Lung microvascular endothelial cell (primary cell): ENCODE measurements at regions not wholly inside any gene's neighbourhood (a gene's known extent, or its start where the extent isn't known, plus 50 kb on each side); places are given as distances from the start of the nearest gene placed in this dataset.

ENCODE experiments used
- DNase-seq, 2 donors: peaks; one replicate each; pipeline versions ENCODE4 v3.0.0 to v3.0.0-alpha.2; 2010; ENCODE audit warnings: low read depth in 2 of 2

GRCh38 chr9:23160952-23161469 is 665.0 kb downstream of the ELAVL2 start:
- DNase-seq = no peak

DNA sequence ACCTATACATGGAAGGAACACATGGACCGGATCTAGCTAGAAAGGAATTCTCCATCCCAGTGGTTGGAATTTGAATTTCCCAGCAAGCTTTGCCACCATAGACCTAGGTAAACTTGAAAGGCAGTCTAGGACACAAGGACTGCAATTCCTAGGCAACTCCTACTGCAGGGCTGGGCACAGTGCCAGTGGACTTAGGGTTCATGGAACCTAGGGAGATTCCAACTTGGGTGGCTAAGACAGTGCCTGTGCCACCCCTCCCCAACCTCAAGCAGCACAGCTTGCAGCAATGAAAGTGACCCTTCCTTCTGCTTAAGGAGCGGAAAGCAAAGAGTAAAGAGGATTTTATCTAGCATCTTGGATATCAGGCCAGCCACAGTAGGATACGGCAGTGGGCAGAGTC is 663.3 kb downstream of the ELAVL2 start:
- no peak for DNase-seq

- DNase-seq = no peak
Observed at GRCh38 chr9:23171479-23171878, 654.6 kb downstream of the ELAVL2 start.

- DNase-seq = no peak
Observed at GRCh38 chr9:23172206-23172605, 653.8 kb downstream of the ELAVL2 start.

- DNase-seq = no peak
Observed at GRCh38 chr9:23172979-23173637, 652.9 kb downstream of the ELAVL2 start.

DNA sequence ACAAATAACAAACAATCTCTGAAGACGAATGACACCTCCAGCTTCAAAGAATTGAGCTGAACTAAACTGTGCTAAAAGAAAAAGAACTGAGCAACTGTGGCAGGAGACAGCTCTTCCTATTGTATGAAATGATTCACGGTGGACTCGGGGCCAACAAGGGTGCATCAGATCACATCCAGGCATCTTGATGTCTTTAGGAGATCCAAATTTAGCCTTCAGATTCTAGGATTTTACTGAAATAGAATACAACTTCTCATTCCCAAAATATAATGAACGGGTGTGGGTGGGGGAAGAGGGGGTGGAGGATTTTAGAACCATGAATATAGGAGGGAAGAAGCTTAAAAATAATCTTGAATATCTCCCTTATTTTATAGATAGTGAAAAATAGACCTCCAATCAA is 631.8 kb downstream of the ELAVL2 start:
- DNase-seq = no peak

DNA sequence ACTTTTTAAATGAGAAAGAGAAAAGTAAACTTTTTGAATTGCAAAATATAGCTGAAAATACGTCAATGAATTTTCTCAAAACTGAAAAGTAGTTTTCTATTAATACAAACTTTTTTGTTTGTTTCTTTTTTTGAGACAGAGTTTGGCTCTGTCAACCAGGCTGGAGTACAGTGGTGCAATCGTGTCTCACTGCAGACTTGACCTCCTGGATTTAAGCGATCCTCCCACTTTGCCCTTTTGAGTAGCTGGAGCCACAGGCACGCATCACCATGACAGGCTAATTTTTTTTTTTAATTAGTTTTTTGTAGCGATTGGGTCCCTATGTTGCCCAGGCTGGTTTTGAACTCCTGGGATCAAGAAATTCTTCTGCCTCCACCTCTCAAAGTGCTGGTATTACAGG is 610.4 kb downstream of the ELAVL2 start:
- no peak for DNase-seq

DNA sequence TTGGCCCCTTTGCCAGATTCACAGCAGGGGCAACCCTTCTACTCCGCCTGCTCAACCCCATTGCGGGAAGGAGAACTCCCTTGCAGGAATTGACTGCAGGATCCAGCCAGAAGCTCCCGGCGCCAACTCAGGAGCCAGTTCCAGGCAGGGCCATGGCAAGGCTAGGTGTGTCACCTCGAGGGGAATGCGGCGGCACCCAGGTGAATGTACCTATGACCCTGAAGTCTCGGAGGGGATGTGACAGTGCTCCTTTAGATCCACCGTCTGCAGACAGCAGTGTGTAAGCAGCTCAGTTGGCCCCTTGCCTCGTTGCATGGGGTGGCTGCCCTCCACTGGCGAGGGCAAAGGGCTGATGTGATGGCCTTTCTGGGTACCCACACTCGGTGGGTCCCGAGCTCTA is 606.6 kb downstream of the ELAVL2 start:
- DNase-seq = no peak

- no peak for DNase-seq
Observed at GRCh38 chr9:23220171-23220570, 605.9 kb downstream of the ELAVL2 start.

GRCh38 chr9:23220957-23221356 is 605.1 kb downstream of the ELAVL2 start:
- no peak for DNase-seq

DNA sequence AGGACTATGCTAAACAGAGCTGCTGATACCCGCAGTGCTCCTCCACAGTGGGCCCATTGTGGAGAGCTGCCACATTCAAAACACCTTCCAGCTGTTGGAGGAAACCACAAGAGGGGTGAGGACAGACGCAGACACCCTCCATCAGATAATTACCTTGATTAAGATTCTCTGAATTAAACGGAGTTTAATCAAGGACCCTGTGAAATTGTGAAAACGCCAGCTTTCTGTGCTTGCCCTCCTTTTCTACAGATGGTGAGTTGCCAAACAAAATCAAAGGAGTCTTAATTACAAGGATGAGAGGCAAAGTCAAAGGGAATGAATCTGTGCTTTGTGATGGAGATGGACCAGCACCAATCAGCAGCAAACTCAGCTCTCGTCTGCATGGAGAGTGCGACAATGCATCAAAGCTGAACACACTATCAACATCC is 596.1 kb downstream of the ELAVL2 start:
- no peak for DNase-seq

GRCh38 chr9:23232831-23233230 is 593.2 kb downstream of the ELAVL2 start:
- no peak for DNase-seq

DNA sequence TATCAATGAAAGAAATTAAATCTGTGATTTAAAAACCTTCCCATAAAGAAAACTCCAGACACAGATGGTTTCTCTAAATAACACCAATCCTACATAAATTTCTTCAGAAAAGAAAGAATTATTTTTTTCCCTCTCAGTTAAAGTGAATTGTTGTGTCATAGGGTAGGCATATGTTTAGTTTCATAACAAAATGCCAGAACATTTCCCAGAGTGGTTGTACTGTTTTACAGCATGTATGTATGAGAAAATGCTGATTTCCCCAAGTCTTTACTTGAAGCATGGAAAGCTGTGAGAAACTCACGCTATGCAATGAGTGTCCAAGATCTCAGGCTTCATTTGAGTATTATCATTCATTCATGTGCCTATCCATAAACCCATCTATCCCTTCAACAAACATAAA is 582.5 kb downstream of the ELAVL2 start:
- DNase-seq = no peak

GRCh38 chr9:23245067-23245466 is 581.0 kb downstream of the ELAVL2 start:
- DNase-seq = no peak

GRCh38 chr9:23254404-23255184 is 571.4 kb downstream of the ELAVL2 start:
- no peak for DNase-seq

DNA sequence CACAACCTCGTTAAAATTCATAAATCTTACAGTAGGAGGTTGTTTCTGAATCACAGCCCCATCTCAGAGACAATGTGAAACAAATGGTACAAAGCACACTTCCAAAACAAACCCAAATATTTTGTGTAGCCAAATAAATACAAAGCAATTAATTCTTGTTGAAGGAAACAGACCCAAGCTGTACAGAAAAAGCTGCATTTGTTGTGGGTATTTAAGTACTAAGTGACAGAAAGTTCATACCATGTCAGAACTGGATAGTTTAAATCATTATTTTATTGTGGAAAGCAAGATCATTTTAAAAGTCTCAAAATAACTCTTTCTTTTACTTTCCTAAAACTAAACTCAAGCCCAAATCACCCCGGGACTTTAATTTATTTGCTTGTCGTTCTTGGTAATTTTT is 570.7 kb downstream of the ELAVL2 start:
- DNase-seq = no peak

GRCh38 chr9:23258569-23258968 is 567.5 kb downstream of the ELAVL2 start:
- DNase-seq = no peak

DNA sequence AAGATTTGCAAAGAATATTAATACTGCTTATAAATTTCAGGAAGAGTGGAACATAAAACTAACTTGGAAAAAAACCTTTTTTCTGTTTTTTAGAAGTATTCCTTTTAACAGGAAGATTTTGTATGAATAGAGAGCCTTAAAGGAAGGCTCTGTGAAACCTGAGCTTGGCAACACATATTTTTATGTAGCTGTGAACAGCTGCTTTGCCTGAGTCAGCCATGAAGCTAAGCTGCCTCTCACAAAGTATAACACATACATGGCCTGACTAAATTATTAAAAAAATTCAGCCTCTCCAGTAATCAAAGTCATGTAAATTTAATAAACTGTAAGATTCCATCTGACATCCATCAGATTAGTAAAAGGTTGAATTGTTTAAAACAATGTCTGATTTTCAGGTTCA is 547.5 kb downstream of the ELAVL2 start:
- DNase-seq = no peak

GRCh38 chr9:23287390-23287789 is 538.6 kb downstream of the ELAVL2 start:
- DNase-seq = no peak

DNA sequence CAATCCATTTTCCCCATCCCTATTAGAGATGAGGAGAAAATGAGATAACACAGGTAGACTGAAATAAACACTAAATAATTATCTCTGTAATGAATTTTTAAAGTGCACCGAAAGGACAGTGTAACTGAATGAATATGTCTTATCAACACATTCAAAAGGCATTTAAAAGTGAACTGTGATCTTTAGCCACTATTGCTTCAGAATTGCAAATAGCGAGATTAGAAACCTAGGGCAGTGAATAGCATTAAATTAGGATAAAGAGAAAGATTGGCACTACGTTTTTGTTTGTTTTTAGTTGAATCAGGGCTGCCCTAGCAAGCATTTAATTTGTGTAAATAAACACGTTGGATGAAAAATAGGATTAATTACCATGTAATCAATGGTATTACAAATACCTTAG is 537.5 kb downstream of the ELAVL2 start:
- DNase-seq = no peak

DNA sequence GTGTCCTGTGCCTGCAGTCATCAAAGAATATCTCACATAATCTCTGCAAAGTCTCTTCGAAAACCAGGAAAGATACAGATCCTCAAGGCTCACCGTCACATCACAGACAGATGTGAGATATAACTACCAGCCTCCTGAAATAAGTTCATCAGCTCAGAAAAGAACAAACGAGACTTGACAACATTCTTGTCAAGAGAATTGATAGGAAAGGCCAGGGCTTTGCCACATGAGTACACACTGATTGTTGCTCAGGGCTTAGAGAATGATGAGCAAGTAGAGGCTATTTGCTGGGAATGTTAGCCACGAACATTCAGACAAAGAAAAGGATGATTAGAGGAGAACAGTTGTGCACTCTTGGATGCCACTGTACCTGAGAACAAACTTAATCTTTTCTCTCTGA is 535.1 kb downstream of the ELAVL2 start:
- no peak for DNase-seq

DNA sequence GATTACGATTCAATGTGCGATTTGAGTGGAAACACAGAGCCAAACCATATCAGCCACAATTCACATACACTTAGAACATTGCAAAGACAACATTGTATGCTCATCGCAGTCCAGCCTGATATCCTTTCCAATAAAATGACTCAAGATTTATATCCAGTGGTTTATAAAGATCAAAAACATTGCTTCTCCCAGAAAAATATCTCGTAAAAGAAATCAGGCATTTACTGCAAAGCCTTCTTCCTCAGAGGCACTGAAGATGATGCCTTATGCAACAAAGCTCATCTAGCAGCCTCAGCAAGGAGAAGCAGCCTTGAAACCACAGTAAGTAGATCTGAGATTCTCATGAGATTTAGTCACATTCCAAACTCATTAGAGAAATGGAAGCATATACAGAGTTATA is 523.8 kb downstream of the ELAVL2 start:
- DNase-seq = no peak

GRCh38 chr9:23306731-23307130 is 519.3 kb downstream of the ELAVL2 start:
- no peak for DNase-seq
